Bronchial epithelial cell (primary cell): ENCODE measurements at regions not wholly inside any gene's neighbourhood (a gene's known extent, or its start where the extent isn't known, plus 50 kb on each side); places are given as distances from the start of the nearest gene placed in this dataset.

Experiments used
- DNase-seq: peaks from one replicate; pipeline ENCODE4 v3.0.0-alpha.2; 2010; ENCODE audit warnings: low read depth
- FAIRE-seq: peaks from 2 replicates; lab custom pipeline; 2011; peaks lifted over from hg19 to GRCh38; lab: Jason Lieb, UNC
- H3K27me3 ChIP-seq: 2 replicates; pipeline ENCODE4 v1.5.1; 2011; ENCODE audit warnings: low read length; ENCODE audit not compliant: control insufficient read depth, insufficient read depth
- H3K36me3 ChIP-seq: 2 replicates; pipeline ENCODE4 v1.5.1; 2011; ENCODE audit warnings: low read length; ENCODE audit not compliant: control insufficient read depth, insufficient read depth
- H3K4me3 ChIP-seq: 2 replicates; pipeline ENCODE4 v1.5.1; 2011; ENCODE audit warnings: mild to moderate bottlenecking, low read depth, low read length, control low read depth
- CTCF ChIP-seq: IDR thresholded peaks from 2 replicates; pipeline ENCODE4 v1.5.1; 2011; ENCODE audit warnings: mild to moderate bottlenecking, moderate library complexity, low read length, control low read depth, inconsistent platforms; ENCODE audit not compliant: insufficient read depth, severe bottlenecking

GRCh38 chr16:54595621-54596020 lies 309.0 kb upstream of the IRX3 start:
- TF ChIP-seq CTCF, result no peak
- Histone ChIP-seq H3K36me3 (no peaks in the 10 kb centered on the region), H3K4me3 (no peak overlapping the region), H3K27me3 (peaks cover 2% of the 10 kb centered on the region)
- DNase-seq (no peak), FAIRE-seq (no peak)

- DNase-seq, result no peak
- no peaks in the 10 kb centered on the region for H3K36me3 ChIP-seq
- peaks cover 2% of the 10 kb centered on the region for H3K27me3 ChIP-seq
- FAIRE-seq, result no peak
- no peak overlapping the region for H3K4me3 ChIP-seq
- TF ChIP-seq CTCF, result no peak
Measured at GRCh38 chr16:54594601-54595391, 308.2 kb upstream of the IRX3 start.

- DNase-seq (no peak), FAIRE-seq (no peak)
Measured at GRCh38 chr16:54591816-54592246, 305.2 kb upstream of the IRX3 start.

GRCh38 chr16:54590836-54591235 lies 304.2 kb upstream of the IRX3 start:
- no peak for TF ChIP-seq CTCF
- Histone ChIP-seq H3K36me3 (no peaks in the 10 kb centered on the region), H3K4me3 (no peak overlapping the region), H3K27me3 (peaks cover 2% of the 10 kb centered on the region)
- FAIRE-seq, result no peak
- DNase-seq, result no peak

More at GRCh38 chr16:54591816-54592246, 305.2 kb upstream of the IRX3 start:
- Histone ChIP-seq H3K4me3 (no peak overlapping the region), H3K27me3 (peaks cover 2% of the 10 kb centered on the region), H3K36me3 (no peaks in the 10 kb centered on the region)
- TF ChIP-seq CTCF, result no peak

GRCh38 chr16:54589326-54589725 lies 302.7 kb upstream of the IRX3 start:
- no peaks in the 10 kb centered on the region for H3K27me3 ChIP-seq
- FAIRE-seq, result no peak
- DNase-seq, result no peak
- TF ChIP-seq CTCF, result no peak
- H3K4me3 ChIP-seq, result no peak overlapping the region
- H3K36me3 ChIP-seq, result no peaks in the 10 kb centered on the region
